Cardiac muscle cell (in vitro differentiated cells and primary cell): ENCODE measurements at regions not wholly inside any gene's neighbourhood (a gene's known extent, or its start where the extent isn't known, plus 50 kb on each side); places are given as distances from the start of the nearest gene placed in this dataset.
A peak's percentile ranks its signal among the peaks of the same experiment; 100 is the strongest.

ENCODE experiments used
- DNase-seq, 2 donors: peaks; one replicate each; pipeline versions ENCODE4 v3.0.0 to v3.0.0-alpha.2; 2010 to 2017; ENCODE audit warnings: low read depth in 1 of 2, low spot score in 1 of 2
- H3K27ac ChIP-seq: fragments of 200-600 bp; sonication (generic); 2 replicates; pipeline ENCODE4 v1.5.1; 2016
- H3K27me3 ChIP-seq: fragments of 200-600 bp; sonication (generic); 2 replicates; pipeline ENCODE4 v1.6.0; 2016; ENCODE audit warnings: control low read depth
- H3K36me3 ChIP-seq: fragments of 200-600 bp; sonication (generic); 2 replicates; pipeline ENCODE4 v1.5.1; 2016; ENCODE audit warnings: control low read depth
- H3K4me1 ChIP-seq: fragments of 200-600 bp; sonication (generic); 2 replicates; pipeline ENCODE4 v1.8.1; 2017; ENCODE audit warnings: low read depth, mild to moderate bottlenecking, mixed run types
- H3K4me3 ChIP-seq: fragments of 200-600 bp; sonication (generic); 2 replicates; pipeline ENCODE4 v1.5.1; 2016; ENCODE audit warnings: mild to moderate bottlenecking
- H3K9me3 ChIP-seq: fragments of 200-600 bp; sonication (generic); 2 replicates; pipeline ENCODE4 v1.5.1; 2017; ENCODE audit warnings: low read depth, mild to moderate bottlenecking, control low read depth
- TF ChIP-seq, protein P1 (sequence below): IDR thresholded peaks from 2 replicates; pipeline ENCODE4 v1.5.1; 2012; ENCODE audit warnings: low read depth, mild to moderate bottlenecking, low read length

- no peak overlapping the region for H3K4me3 ChIP-seq
- no peaks in the 10 kb centered on the region for H3K9me3 ChIP-seq
- no peak for DNase-seq
- TF ChIP-seq, protein P1, sequence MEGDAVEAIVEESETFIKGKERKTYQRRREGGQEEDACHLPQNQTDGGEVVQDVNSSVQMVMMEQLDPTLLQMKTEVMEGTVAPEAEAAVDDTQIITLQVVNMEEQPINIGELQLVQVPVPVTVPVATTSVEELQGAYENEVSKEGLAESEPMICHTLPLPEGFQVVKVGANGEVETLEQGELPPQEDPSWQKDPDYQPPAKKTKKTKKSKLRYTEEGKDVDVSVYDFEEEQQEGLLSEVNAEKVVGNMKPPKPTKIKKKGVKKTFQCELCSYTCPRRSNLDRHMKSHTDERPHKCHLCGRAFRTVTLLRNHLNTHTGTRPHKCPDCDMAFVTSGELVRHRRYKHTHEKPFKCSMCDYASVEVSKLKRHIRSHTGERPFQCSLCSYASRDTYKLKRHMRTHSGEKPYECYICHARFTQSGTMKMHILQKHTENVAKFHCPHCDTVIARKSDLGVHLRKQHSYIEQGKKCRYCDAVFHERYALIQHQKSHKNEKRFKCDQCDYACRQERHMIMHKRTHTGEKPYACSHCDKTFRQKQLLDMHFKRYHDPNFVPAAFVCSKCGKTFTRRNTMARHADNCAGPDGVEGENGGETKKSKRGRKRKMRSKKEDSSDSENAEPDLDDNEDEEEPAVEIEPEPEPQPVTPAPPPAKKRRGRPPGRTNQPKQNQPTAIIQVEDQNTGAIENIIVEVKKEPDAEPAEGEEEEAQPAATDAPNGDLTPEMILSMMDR = no peak
- no peaks in the 10 kb centered on the region for H3K27me3 ChIP-seq
- H3K27ac ChIP-seq = no peak overlapping the region
- H3K4me1 ChIP-seq = no peaks in the 10 kb centered on the region
- H3K36me3 ChIP-seq = no peaks in the 10 kb centered on the region
Observed at GRCh38 chr17:71071041-71071440, 901.7 kb downstream of the KCNJ2 start.

- no peak overlapping the region for H3K27ac ChIP-seq
- TF ChIP-seq, protein P1 = no peak
- peak in 1 of 2 donors; percentile 96 for DNase-seq
Observed at GRCh38 chr17:71071837-71072236, 902.5 kb downstream of the KCNJ2 start.

DNA sequence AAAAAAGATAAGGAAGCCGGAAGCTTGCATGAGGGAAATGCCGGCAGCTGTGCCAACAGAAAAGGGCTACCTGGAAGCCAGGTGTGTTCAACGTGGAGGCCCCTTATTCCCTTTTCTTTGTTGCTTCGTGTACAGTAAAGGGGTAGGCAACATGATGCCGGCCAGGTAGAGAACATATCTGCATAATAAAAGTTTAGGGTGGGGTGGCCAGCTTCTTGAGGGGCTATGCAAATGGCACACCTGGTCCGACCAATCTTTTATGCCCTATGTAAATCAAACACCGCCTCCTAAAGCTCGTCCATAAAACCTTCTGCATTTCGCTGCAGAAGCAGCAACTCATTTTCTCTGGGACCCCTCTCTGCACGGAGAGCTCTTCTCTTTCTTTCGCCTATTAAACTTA is 911.6 kb downstream of the KCNJ2 start:
- H3K4me3 ChIP-seq = no peak overlapping the region
- H3K27me3 ChIP-seq = no peaks in the 10 kb centered on the region
- H3K27ac ChIP-seq = no peak overlapping the region
- TF ChIP-seq, protein P1 = no peak
- no peaks in the 10 kb centered on the region for H3K4me1 ChIP-seq
- H3K9me3 ChIP-seq = no peaks in the 10 kb centered on the region
- H3K36me3 ChIP-seq = no peaks in the 10 kb centered on the region
- no peak for DNase-seq

More at GRCh38 chr17:71071837-71072236, 902.5 kb downstream of the KCNJ2 start:
- no peaks in the 10 kb centered on the region for H3K4me1 ChIP-seq
- H3K36me3 ChIP-seq = no peaks in the 10 kb centered on the region
- H3K4me3 ChIP-seq = no peak overlapping the region
- no peaks in the 10 kb centered on the region for H3K27me3 ChIP-seq
- no peaks in the 10 kb centered on the region for H3K9me3 ChIP-seq

DNA sequence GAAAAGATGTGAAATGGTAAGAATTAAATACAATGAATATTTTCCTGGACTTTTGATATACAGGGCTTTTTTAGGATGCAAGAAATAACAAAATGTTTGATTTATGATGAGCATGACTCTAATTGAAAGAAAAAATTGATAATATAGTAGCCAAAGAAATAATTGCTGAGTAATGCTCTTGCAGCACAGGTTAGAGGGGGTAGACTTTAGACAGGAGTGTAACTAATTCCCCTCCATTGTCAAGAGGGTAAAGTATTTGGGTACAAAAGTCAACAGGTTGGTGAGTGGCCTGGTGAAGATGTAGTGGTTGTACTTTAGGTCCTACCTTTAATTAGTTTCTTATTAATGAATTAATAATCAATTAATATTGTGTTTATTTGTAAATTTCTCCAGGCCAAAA is 912.3 kb downstream of the KCNJ2 start:
- H3K36me3 ChIP-seq = no peaks in the 10 kb centered on the region
- TF ChIP-seq, protein P1 = no peak
- no peaks in the 10 kb centered on the region for H3K4me1 ChIP-seq
- no peak overlapping the region for H3K27ac ChIP-seq
- no peaks in the 10 kb centered on the region for H3K9me3 ChIP-seq
- no peak overlapping the region for H3K4me3 ChIP-seq
- no peak for DNase-seq
- no peaks in the 10 kb centered on the region for H3K27me3 ChIP-seq

GRCh38 chr17:71084219-71084618 is 914.9 kb downstream of the KCNJ2 start:
- Histone ChIP-seq H3K27me3 (no peaks in the 10 kb centered on the region), H3K9me3 (no peaks in the 10 kb centered on the region), H3K27ac (no peak overlapping the region), H3K4me3 (no peak overlapping the region), H3K4me1 (no peaks in the 10 kb centered on the region), H3K36me3 (no peaks in the 10 kb centered on the region)
- TF ChIP-seq, protein P1 = peak; percentile 61
- DNase-seq = peak; percentile 66 to 72

GRCh38 chr17:71084838-71085237 is 915.5 kb downstream of the KCNJ2 start:
- H3K27ac ChIP-seq = no peak overlapping the region
- H3K36me3 ChIP-seq = no peaks in the 10 kb centered on the region
- no peak for DNase-seq
- H3K27me3 ChIP-seq = no peaks in the 10 kb centered on the region
- H3K4me1 ChIP-seq = no peaks in the 10 kb centered on the region
- H3K4me3 ChIP-seq = no peak overlapping the region
- H3K9me3 ChIP-seq = no peaks in the 10 kb centered on the region
- TF ChIP-seq, protein P1 = no peak
